SK-N-SH treated with all-trans-retinoic acid at 6 μM for 48 hours (cell line): ENCODE measurements at regions not wholly inside any gene's neighbourhood (a gene's known extent, or its start where the extent isn't known, plus 50 kb on each side); places are given as distances from the start of the nearest gene placed in this dataset.

Source experiments
- CSDC2 ChIP-seq: fragments of 250-450 bp; sonication (Bioruptor Pico); IDR thresholded peaks from 2 replicates; pipeline ENCODE4 v1.5.0; 2020; ENCODE audit warnings: mild to moderate bottlenecking, moderate library complexity
- ISL1 ChIP-seq: fragments of 250-450 bp; sonication (Bioruptor Pico); IDR thresholded peaks from 2 replicates; pipeline ENCODE4 v2.1.2; 2022; ENCODE audit warnings: mild to moderate bottlenecking, moderate library complexity
- OSR1 ChIP-seq: fragments of 250-450 bp; sonication (Bioruptor Pico); IDR thresholded peaks from 2 replicates; pipeline ENCODE4 v1.8.0; 2022; ENCODE audit warnings: moderate library complexity, mild to moderate bottlenecking, inconsistent platforms
- PPARA ChIP-seq: fragments of 250-450 bp; sonication (Bioruptor Pico); IDR thresholded peaks from 2 replicates; pipeline ENCODE4 v1.5.0; 2020; ENCODE audit warnings: mild to moderate bottlenecking, borderline replicate concordance
- RARB ChIP-seq: fragments of 250-450 bp; sonication (Bioruptor Pico); IDR thresholded peaks from 2 replicates; pipeline ENCODE4 v1.8.0; 2021; ENCODE audit warnings: mild to moderate bottlenecking, moderate library complexity
- SNAI2 ChIP-seq: fragments of 250-450 bp; sonication (Bioruptor Pico); IDR thresholded peaks from 2 replicates; pipeline ENCODE4 v1.5.0; 2020; ENCODE audit warnings: mild to moderate bottlenecking, moderate library complexity
- TCF4 ChIP-seq: fragments of 250-450 bp; sonication (Bioruptor Pico); IDR thresholded peaks from 2 replicates; pipeline ENCODE4 v1.8.0; 2021; ENCODE audit warnings: mild to moderate bottlenecking, moderate library complexity, borderline replicate concordance
- TOX ChIP-seq: fragments of 250-450 bp; sonication (Bioruptor Pico); IDR thresholded peaks from 2 replicates; pipeline ENCODE4 v1.8.0; 2021; ENCODE audit warnings: mild to moderate bottlenecking, moderate library complexity, borderline replicate concordance
- ZFP3 ChIP-seq: fragments of 250-450 bp; sonication (Bioruptor Pico); IDR thresholded peaks from 2 replicates; pipeline ENCODE4 v1.5.0; 2020; ENCODE audit warnings: mild to moderate bottlenecking, moderate library complexity
- ZFP30 ChIP-seq: fragments of 450-650 bp; formaldehyde crosslinking; IDR thresholded peaks from 2 replicates; pipeline ENCODE4 v1.5.0; 2022; ENCODE audit warnings: mild to moderate bottlenecking, moderate library complexity
- TF ChIP-seq, protein P1 (sequence below): fragments of 250-450 bp; sonication (Bioruptor Pico); IDR thresholded peaks from 2 replicates; pipeline ENCODE4 v1.5.1; 2020; ENCODE audit warnings: low read depth, mild to moderate bottlenecking, moderate library complexity
- TF ChIP-seq, protein P2 (sequence below): fragments of 250-450 bp; sonication (Bioruptor Pico); IDR thresholded peaks from 2 replicates; pipeline ENCODE4 v1.8.0; 2020; ENCODE audit warnings: mild to moderate bottlenecking, moderate library complexity, borderline replicate concordance

DNA sequence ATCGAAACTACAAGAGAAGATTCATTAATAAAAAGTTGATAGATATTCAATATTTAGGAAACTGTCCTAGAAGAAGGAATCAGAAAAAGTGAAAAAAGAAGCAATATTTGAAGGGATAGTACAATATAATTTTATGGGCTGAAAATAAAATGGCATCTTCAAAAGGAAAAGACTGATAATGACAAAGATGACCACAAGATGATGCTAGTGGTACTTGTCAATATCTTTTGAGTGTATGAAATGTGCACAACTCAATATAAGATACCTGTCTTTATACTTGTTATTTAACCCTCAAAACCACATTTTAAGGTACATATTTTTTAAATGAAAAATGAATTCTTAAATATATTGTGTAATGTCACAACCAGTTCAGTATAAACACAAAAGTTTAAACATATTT lies 1059.6 kb upstream of the RAG2 start:
- TF ChIP-seq, protein P1, sequence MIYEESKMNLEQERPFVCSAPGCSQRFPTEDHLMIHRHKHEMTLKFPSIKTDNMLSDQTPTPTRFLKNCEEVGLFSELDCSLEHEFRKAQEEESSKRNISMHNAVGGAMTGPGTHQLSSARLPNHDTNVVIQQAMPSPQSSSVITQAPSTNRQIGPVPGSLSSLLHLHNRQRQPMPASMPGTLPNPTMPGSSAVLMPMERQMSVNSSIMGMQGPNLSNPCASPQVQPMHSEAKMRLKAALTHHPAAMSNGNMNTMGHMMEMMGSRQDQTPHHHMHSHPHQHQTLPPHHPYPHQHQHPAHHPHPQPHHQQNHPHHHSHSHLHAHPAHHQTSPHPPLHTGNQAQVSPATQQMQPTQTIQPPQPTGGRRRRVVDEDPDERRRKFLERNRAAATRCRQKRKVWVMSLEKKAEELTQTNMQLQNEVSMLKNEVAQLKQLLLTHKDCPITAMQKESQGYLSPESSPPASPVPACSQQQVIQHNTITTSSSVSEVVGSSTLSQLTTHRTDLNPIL (CRISPR knock-in tag): no peak
- TF ChIP-seq, protein P2, sequence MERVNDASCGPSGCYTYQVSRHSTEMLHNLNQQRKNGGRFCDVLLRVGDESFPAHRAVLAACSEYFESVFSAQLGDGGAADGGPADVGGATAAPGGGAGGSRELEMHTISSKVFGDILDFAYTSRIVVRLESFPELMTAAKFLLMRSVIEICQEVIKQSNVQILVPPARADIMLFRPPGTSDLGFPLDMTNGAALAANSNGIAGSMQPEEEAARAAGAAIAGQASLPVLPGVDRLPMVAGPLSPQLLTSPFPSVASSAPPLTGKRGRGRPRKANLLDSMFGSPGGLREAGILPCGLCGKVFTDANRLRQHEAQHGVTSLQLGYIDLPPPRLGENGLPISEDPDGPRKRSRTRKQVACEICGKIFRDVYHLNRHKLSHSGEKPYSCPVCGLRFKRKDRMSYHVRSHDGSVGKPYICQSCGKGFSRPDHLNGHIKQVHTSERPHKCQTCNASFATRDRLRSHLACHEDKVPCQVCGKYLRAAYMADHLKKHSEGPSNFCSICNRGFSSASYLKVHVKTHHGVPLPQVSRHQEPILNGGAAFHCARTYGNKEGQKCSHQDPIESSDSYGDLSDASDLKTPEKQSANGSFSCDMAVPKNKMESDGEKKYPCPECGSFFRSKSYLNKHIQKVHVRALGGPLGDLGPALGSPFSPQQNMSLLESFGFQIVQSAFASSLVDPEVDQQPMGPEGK: no peak
- TF ChIP-seq PPARA (no peak), RARB (CRISPR knock-in tag) (no peak), SNAI2 (CRISPR knock-in tag) (no peak), ZFP3 (CRISPR knock-in tag) (no peak), TOX (CRISPR knock-in tag) (no peak), ZFP30 (CRISPR knock-in tag) (no peak), CSDC2 (CRISPR knock-in tag) (no peak), OSR1 (CRISPR knock-in tag) (no peak), ISL1 (no peak), TCF4 (CRISPR knock-in tag) (no peak)
